Prostate gland (tissue), 2 donors: ENCODE measurements at regions not wholly inside any gene's neighbourhood (a gene's known extent, or its start where the extent isn't known, plus 50 kb on each side); places are given as distances from the start of the nearest gene placed in this dataset.

Source experiments
- DNase-seq: peaks from one replicate; pipeline ENCODE4 v3.0.0-alpha.2; 2019; ENCODE audit warnings: low spot score
- H3K27ac ChIP-seq, 2 donors: fragments of 200-600 bp; sonication (generic); 2 replicates each; pipeline ENCODE4 v1.5.1; 2017 to 2019
- H3K27me3 ChIP-seq: fragments of 200-600 bp; sonication (generic); replicated peaks from 2 replicates; pipeline ENCODE4 v1.5.1; 2019; ENCODE audit not compliant: insufficient read depth
- H3K36me3 ChIP-seq, 2 donors: fragments of 200-600 bp; sonication (generic); 1 replicate in 1 of 2; 2 replicates in 1 of 2; pipeline versions ENCODE4 v1.5.1 to v1.8.1; 2017 to 2019
- H3K4me1 ChIP-seq: fragments of 200-600 bp; sonication (generic); replicated peaks from 2 replicates; pipeline ENCODE4 v1.5.1; 2019
- H3K4me3 ChIP-seq, 2 donors: fragments of 200-600 bp; sonication (generic); 2 replicates each; pipeline ENCODE4 v1.5.1; 2017 to 2019
- H3K9me3 ChIP-seq: fragments of 200-600 bp; sonication (generic); 2 replicates; pipeline ENCODE4 v1.5.1; 2017
- POLR2A ChIP-seq: fragments of 450-650 bp; IDR thresholded peaks from one replicate; pipeline ENCODE4 v1.6.1; 2016; ENCODE audit warnings: antibody characterized with exemption, mild to moderate bottlenecking
- POLR2AphosphoS5 ChIP-seq: sonication (generic); formaldehyde crosslinking; IDR thresholded peaks from one replicate; pipeline ENCODE4 v1.6.1; 2017; ENCODE audit warnings: antibody characterized with exemption
- WGBS: methylation state at CpG from one replicate; pipeline ENCODE4 v1.1.5; 2018; 5-methylcytosine and 5-hydroxymethylcytosine counted together
- intact Hi-C: fragments of 100-400 bp; cut with DNase I; formaldehyde crosslinking; loops from one replicate; pipeline ENCODE4 v1.14.2; 2022
- TF ChIP-seq, protein P1 (sequence below), 4 experiments: fragments of 200-600 bp in 2 of 4; fragments of 450-650 bp in 2 of 4; sonication (generic) in 2 of 4; IDR thresholded peaks; 1 replicate in 3 of 4; 2 replicates in 1 of 4; pipeline ENCODE4 v1.5.1; 2016 to 2019; ENCODE audit warnings: antibody characterized with exemption in 4 of 4, mild to moderate bottlenecking in 2 of 4, moderate library complexity in 2 of 4

DNA sequence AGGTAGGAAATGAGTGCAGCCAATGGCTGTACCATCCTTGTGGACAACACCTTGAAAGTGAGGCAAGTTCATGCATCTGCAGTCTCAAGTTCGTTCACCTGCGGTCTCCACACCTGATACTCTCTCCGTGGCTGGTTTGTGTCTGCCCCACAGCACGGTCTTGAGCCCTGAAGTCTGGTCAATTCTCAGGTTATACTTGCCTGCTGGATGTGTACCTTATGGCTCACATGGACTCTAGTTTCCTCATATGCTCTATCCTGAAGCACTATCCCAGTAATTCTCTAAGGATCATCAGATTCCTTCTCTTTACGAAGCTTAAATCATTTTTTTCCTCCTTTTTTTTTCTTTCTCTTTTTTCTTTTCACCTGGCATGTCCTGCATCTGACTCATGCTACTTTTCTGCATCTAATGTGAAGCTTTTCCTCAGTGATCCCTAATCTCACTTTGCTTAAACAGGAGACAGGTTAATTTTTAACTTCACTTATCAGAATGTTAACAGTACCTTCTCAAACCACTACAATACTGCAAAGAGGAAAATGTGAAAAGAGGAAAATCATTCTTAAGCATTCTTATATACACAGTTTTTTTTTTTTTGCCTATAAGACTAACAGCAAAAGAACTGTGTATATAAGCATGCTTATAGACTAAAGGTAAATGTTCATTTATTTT, 511.2 kb downstream of the SOX11 start:
- Histone ChIP-seq H3K27me3 (no peaks in the 10 kb centered on the region), H3K36me3 (no peaks in the 10 kb centered on the region), H3K27ac (no peak overlapping the region), H3K4me3 (no peak overlapping the region), H3K4me1 (no peaks in the 10 kb centered on the region), H3K9me3 (no peaks in the 10 kb centered on the region)
- intact Hi-C loops = no loop called here
- WGBS = 90% methylated on average over 5 of the region's 5 CpGs
- no peak for DNase-seq
- TF ChIP-seq POLR2A (no peak), POLR2AphosphoS5 (no peak)
- TF ChIP-seq, protein P1, sequence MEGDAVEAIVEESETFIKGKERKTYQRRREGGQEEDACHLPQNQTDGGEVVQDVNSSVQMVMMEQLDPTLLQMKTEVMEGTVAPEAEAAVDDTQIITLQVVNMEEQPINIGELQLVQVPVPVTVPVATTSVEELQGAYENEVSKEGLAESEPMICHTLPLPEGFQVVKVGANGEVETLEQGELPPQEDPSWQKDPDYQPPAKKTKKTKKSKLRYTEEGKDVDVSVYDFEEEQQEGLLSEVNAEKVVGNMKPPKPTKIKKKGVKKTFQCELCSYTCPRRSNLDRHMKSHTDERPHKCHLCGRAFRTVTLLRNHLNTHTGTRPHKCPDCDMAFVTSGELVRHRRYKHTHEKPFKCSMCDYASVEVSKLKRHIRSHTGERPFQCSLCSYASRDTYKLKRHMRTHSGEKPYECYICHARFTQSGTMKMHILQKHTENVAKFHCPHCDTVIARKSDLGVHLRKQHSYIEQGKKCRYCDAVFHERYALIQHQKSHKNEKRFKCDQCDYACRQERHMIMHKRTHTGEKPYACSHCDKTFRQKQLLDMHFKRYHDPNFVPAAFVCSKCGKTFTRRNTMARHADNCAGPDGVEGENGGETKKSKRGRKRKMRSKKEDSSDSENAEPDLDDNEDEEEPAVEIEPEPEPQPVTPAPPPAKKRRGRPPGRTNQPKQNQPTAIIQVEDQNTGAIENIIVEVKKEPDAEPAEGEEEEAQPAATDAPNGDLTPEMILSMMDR (IDR thresholded peaks at IDR 0.05) = no peak

DNA sequence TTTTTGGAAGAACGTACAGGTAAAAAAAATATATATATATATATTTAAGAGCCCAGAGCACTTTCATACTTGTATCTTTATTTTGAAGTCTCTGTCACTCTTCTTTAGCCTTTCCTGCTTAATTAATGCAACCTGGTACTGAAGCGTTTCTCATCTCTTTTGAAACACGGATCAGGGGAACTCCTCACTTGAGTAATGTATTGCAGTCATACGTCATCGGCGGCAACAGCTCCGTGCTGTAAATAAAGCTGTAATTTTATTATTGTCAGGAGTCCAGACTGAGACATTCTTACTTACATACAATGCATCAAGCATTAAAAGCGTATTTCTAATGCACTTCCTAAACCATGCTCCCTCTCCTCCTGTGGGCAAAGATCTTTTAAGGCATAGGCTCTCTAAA, 514.7 kb downstream of the SOX11 start:
- 81% methylated on average over 8 of the region's 8 CpGs for WGBS
- intact Hi-C loops = no loop called here

DNA sequence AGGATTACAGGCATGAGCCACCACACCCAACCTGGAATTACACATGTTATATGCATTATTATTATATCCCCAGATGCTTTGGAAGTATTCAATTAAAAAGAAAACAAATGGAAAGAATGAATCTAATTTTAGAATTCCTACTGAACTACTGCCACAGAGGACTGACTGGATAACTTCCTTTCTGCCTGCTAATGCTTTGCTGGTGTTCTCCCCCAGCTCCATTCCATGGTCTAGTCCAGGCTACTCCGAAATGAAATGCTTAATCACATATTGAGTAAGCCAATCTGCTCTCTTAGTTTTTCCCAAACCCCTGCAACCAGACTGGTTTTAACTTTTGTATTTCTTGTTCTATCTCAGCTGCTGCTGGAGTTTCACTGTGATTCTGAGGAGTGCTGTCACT, 519.1 kb downstream of the SOX11 start:
- Histone ChIP-seq H3K9me3 (no peaks in the 10 kb centered on the region), H3K27me3 (no peaks in the 10 kb centered on the region), H3K36me3 (no peaks in the 10 kb centered on the region), H3K4me3 (no peak overlapping the region), H3K27ac (no peak overlapping the region), H3K4me1 (no peaks in the 10 kb centered on the region)
- 89% methylated on average over 1 of the region's 1 CpG for WGBS
- TF ChIP-seq POLR2A (no peak), POLR2AphosphoS5 (no peak)
- TF ChIP-seq, protein P1 (IDR thresholded peaks at IDR 0.05) = no peak
- intact Hi-C loops = no loop called here
- DNase-seq = no peak

More for the DNA sequence above, 514.7 kb downstream of the SOX11 start:
- H3K27ac ChIP-seq = no peak overlapping the region
- TF ChIP-seq POLR2A (no peak), POLR2AphosphoS5 (no peak)
- TF ChIP-seq, protein P1 (IDR thresholded peaks at IDR 0.05) = no peak
- no peaks in the 10 kb centered on the region for H3K27me3 ChIP-seq
- no peak overlapping the region for H3K4me3 ChIP-seq
- DNase-seq = no peak
- no peaks in the 10 kb centered on the region for H3K4me1 ChIP-seq
- H3K36me3 ChIP-seq = no peaks in the 10 kb centered on the region
- H3K9me3 ChIP-seq = no peaks in the 10 kb centered on the region

DNA sequence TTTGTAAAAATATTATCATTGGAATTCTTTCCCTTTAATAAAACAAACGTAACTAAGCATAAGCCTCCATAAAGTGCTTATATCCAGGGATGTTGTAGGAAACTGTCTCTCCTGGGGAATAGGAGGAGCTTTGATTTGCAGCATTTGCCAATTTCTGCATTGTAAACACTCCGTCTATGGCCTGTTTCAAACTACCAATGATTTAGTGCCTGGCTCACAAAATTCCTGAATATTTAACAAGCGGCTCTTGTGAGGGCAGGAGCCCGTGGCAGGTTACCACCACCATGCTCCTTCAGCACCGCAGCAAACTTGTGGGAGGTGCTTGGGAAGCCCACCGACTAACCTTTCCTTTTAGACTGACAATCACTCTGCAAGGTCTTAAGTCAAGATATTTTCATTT, 520.3 kb downstream of the SOX11 start:
- H3K27ac ChIP-seq = no peak overlapping the region

More for the DNA sequence above, 520.3 kb downstream of the SOX11 start:
- Histone ChIP-seq H3K4me1 (no peaks in the 10 kb centered on the region), H3K4me3 (no peak overlapping the region), H3K27me3 (no peaks in the 10 kb centered on the region), H3K36me3 (no peaks in the 10 kb centered on the region), H3K9me3 (no peaks in the 10 kb centered on the region)
- intact Hi-C loops = no loop called here
- DNase-seq = no peak
- WGBS = 21% methylated on average over 6 of the region's 6 CpGs
- TF ChIP-seq, protein P1 (IDR thresholded peaks at IDR 0.05) = no peak
- TF ChIP-seq POLR2A (no peak), POLR2AphosphoS5 (no peak)
